Prostate gland (tissue), 2 donors: ENCODE measurements at regions not wholly inside any gene's neighbourhood (a gene's known extent, or its start where the extent isn't known, plus 50 kb on each side); places are given as distances from the start of the nearest gene placed in this dataset.

Experiments
- DNase-seq: peaks from one replicate; pipeline ENCODE4 v3.0.0-alpha.2; 2019; ENCODE audit warnings: low spot score
- H3K27ac ChIP-seq, 2 donors: fragments of 200-600 bp; sonication (generic); 2 replicates each; pipeline ENCODE4 v1.5.1; 2017 to 2019
- H3K27me3 ChIP-seq: fragments of 200-600 bp; sonication (generic); replicated peaks from 2 replicates; pipeline ENCODE4 v1.5.1; 2019; ENCODE audit not compliant: insufficient read depth
- H3K36me3 ChIP-seq, 2 donors: fragments of 200-600 bp; sonication (generic); 1 replicate in 1 of 2; 2 replicates in 1 of 2; pipeline versions ENCODE4 v1.5.1 to v1.8.1; 2017 to 2019
- H3K4me1 ChIP-seq: fragments of 200-600 bp; sonication (generic); replicated peaks from 2 replicates; pipeline ENCODE4 v1.5.1; 2019
- H3K4me3 ChIP-seq, 2 donors: fragments of 200-600 bp; sonication (generic); 2 replicates each; pipeline ENCODE4 v1.5.1; 2017 to 2019
- H3K9me3 ChIP-seq: fragments of 200-600 bp; sonication (generic); 2 replicates; pipeline ENCODE4 v1.5.1; 2017
- POLR2A ChIP-seq: fragments of 450-650 bp; IDR thresholded peaks from one replicate; pipeline ENCODE4 v1.6.1; 2016; ENCODE audit warnings: antibody characterized with exemption, mild to moderate bottlenecking
- POLR2AphosphoS5 ChIP-seq: sonication (generic); formaldehyde crosslinking; IDR thresholded peaks from one replicate; pipeline ENCODE4 v1.6.1; 2017; ENCODE audit warnings: antibody characterized with exemption
- WGBS: methylation state at CpG from one replicate; pipeline ENCODE4 v1.1.5; 2018; 5-methylcytosine and 5-hydroxymethylcytosine counted together
- intact Hi-C: fragments of 100-400 bp; cut with DNase I; formaldehyde crosslinking; loops from one replicate; pipeline ENCODE4 v1.14.2; 2022
- TF ChIP-seq, protein P1 (sequence below), 4 experiments: fragments of 200-600 bp in 2 of 4; fragments of 450-650 bp in 2 of 4; sonication (generic) in 2 of 4; IDR thresholded peaks; 1 replicate in 3 of 4; 2 replicates in 1 of 4; pipeline ENCODE4 v1.5.1; 2016 to 2019; ENCODE audit warnings: antibody characterized with exemption in 4 of 4, mild to moderate bottlenecking in 2 of 4, moderate library complexity in 2 of 4

DNA sequence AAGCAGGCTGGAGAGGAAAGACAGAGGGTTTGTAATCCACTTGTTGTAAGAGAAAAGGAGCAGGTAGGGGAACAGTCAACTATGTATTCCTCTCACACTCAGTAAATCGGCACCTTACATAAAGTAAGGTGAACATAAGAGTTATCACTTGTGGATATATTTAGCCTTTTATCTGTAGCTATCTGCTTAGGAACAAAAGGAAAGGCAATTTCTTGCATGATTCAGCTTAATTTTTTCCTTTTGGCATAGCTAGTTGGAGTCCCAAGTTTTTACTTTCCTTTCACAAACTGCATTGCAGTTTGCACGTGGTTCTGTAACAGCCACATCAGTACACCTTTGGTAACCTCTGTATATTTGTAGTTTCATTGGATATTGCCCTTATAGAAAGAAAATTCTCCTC lies 250.9 kb upstream of the PIK3R1 start:
- Histone ChIP-seq H3K36me3 (no peaks in the 10 kb centered on the region), H3K9me3 (no peaks in the 10 kb centered on the region), H3K4me1 (no peaks in the 10 kb centered on the region), H3K4me3 (no peak overlapping the region), H3K27ac (no peak overlapping the region), H3K27me3 (no peaks in the 10 kb centered on the region)
- TF ChIP-seq POLR2A = no peak
- intact Hi-C loops = no loop called here
- WGBS = 42% methylated on average over 2 of the region's 2 CpGs
- no peak for DNase-seq

DNA sequence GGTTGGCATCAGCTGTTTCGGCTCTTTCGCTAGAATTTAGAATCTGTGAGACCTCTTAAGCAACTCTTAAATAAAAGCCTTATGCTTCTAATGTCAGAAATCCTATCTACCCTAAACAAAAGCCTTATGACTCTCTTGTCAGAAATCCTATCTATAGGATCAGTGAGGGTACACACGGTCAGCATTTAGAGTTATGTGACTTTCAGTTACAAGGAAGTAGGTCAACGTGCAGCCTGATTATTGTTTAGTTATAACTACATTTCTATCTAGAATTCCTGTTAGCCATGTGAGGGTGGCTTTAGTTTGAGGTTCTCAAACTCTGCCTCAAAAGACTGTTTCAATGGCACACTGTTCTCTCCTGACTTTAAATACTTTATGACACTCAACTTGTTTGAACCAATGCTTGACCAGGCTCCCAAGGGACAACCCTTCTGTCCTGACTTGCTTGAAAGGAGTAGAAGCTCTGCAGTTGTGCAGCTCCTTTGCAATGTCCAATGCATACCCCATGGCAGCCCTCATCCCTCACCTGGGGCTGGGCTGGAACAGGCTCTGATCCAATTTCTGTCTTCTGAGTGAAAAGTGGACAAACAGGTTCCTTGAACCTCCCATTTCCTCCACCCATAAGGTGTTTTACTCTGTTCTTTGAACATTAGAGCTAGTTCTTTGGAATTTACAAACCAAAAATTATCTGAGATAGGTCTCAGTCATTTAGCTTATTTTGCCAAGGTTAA lies 251.6 kb upstream of the PIK3R1 start:
- H3K4me1 ChIP-seq = no peaks in the 10 kb centered on the region
- no peaks in the 10 kb centered on the region for H3K9me3 ChIP-seq
- H3K4me3 ChIP-seq = no peak overlapping the region
- 72% methylated on average over 4 of the region's 4 CpGs for WGBS
- H3K27me3 ChIP-seq = no peaks in the 10 kb centered on the region
- intact Hi-C loops = no loop called here
- H3K27ac ChIP-seq = no peak overlapping the region
- H3K36me3 ChIP-seq = no peaks in the 10 kb centered on the region
- peak; percentile 35 for DNase-seq
- TF ChIP-seq POLR2A = no peak
- TF ChIP-seq POLR2AphosphoS5 = peak; percentile 44
- TF ChIP-seq, protein P1, sequence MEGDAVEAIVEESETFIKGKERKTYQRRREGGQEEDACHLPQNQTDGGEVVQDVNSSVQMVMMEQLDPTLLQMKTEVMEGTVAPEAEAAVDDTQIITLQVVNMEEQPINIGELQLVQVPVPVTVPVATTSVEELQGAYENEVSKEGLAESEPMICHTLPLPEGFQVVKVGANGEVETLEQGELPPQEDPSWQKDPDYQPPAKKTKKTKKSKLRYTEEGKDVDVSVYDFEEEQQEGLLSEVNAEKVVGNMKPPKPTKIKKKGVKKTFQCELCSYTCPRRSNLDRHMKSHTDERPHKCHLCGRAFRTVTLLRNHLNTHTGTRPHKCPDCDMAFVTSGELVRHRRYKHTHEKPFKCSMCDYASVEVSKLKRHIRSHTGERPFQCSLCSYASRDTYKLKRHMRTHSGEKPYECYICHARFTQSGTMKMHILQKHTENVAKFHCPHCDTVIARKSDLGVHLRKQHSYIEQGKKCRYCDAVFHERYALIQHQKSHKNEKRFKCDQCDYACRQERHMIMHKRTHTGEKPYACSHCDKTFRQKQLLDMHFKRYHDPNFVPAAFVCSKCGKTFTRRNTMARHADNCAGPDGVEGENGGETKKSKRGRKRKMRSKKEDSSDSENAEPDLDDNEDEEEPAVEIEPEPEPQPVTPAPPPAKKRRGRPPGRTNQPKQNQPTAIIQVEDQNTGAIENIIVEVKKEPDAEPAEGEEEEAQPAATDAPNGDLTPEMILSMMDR (IDR thresholded peaks at IDR 0.05) = no peak

DNA sequence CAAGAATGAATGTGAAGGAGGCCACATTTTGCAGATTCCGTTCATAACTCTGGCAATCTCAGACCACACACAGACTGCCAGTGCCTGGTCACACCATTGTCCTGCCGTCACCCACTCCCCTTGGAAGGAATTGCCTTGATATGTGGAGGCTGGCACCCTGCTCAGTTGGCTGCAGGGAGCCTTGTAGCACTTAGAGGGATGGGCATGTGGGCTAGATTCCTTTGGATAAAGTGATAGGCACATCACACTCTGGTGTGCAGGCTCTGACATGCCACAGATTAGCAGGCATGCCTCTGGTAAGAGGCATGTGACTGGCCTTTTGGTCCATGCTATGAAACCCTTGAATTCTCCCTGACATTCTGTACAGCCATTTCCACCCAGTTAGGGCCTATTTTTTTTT lies 254.6 kb upstream of the PIK3R1 start:
- WGBS = 77% methylated on average over 2 of the region's 2 CpGs
- Histone ChIP-seq H3K36me3 (no peaks in the 10 kb centered on the region), H3K4me1 (no peaks in the 10 kb centered on the region), H3K9me3 (no peaks in the 10 kb centered on the region), H3K27ac (no peak overlapping the region), H3K4me3 (no peak overlapping the region), H3K27me3 (no peaks in the 10 kb centered on the region)
- TF ChIP-seq, protein P1 (IDR thresholded peaks at IDR 0.05) = no peak
- TF ChIP-seq POLR2A = no peak
- no peak for TF ChIP-seq POLR2AphosphoS5
- DNase-seq = no peak
- intact Hi-C loops = no loop called here

DNA sequence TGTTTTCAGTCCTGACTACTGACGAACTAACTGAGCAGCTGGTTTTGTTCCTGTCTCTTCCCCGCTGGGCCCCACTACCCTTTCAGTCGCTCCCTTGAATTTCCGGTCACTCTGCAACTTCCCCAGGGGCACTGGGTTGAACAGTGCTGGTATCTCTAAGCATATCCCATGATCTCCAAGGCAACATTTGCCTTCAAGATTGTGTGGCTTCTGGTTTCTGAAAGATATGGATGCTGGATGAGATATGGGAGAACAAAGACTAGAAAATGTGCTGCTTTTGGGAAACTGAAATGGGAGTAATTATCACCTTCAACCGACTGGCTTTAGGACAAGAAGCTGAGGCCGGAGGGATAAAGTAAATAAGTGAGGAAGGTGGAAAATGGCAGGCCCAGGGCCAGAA lies 258.2 kb upstream of the PIK3R1 start:
- H3K4me3 ChIP-seq = no peak overlapping the region
- no peaks in the 10 kb centered on the region for H3K36me3 ChIP-seq
- no peaks in the 10 kb centered on the region for H3K27me3 ChIP-seq
- H3K4me1 ChIP-seq = no peaks in the 10 kb centered on the region
- no peaks in the 10 kb centered on the region for H3K9me3 ChIP-seq
- TF ChIP-seq, protein P1 (IDR thresholded peaks at IDR 0.05) = no peak
- TF ChIP-seq POLR2AphosphoS5 = no peak
- TF ChIP-seq POLR2A = no peak
- no peak for DNase-seq
- no peak overlapping the region for H3K27ac ChIP-seq
- intact Hi-C loops = no loop called here
- 87% methylated on average over 6 of the region's 6 CpGs for WGBS

DNA sequence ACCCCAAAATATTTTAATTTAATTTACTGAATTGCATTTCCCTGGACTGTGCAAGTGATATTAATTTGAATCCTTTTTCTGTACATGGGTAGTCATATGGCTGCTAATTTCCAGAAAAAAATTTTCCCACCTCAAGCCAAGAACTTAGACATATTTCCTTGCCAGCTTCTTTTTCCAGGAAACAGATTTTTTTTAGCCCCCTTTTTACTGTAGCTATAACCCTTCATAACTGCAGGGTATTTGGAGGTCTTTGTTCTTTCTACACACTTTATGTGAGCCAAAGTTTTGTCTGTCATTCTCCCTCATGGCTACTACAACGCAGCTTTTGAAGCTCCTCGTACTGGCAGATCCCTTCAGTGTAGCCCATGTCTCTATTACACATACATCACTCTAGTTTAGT lies 261.2 kb upstream of the PIK3R1 start:
- intact Hi-C loops = no loop called here
- Histone ChIP-seq H3K9me3 (no peaks in the 10 kb centered on the region), H3K4me3 (no peak overlapping the region), H3K4me1 (no peaks in the 10 kb centered on the region), H3K27ac (no peak overlapping the region), H3K27me3 (no peaks in the 10 kb centered on the region), H3K36me3 (no peaks in the 10 kb centered on the region)
- DNase-seq = no peak
- WGBS = 81% methylated on average over 2 of the region's 2 CpGs
- TF ChIP-seq POLR2AphosphoS5 (no peak), POLR2A (no peak)
- TF ChIP-seq, protein P1 (IDR thresholded peaks at IDR 0.05) = no peak
